ENCODE measurements at regions not wholly inside any gene's neighbourhood (a gene's known extent, or its start where the extent isn't known, plus 50 kb on each side); places are given as distances from the start of the nearest gene placed in this dataset.

DNA sequence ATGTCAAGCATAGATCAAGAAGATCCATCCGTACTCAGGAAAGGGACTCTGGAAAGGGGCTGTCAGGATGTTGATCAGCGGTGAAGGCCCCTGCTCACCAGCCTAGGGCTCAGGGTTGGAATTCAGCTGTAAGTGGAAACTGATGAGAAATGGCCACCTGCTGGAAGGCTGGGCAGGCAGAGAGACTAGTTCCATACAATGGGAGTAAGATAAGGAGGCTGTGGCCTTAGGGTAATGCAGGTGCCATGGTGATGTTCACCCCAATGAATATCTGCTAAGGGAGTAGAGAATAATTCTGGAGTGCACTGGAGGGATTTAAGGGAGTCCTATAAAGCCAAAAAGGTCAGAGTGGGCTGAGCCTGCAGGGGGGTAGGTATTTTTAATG lies 256.6 kb downstream of the CYRIA start:
- TF ChIP-seq, protein P1, sequence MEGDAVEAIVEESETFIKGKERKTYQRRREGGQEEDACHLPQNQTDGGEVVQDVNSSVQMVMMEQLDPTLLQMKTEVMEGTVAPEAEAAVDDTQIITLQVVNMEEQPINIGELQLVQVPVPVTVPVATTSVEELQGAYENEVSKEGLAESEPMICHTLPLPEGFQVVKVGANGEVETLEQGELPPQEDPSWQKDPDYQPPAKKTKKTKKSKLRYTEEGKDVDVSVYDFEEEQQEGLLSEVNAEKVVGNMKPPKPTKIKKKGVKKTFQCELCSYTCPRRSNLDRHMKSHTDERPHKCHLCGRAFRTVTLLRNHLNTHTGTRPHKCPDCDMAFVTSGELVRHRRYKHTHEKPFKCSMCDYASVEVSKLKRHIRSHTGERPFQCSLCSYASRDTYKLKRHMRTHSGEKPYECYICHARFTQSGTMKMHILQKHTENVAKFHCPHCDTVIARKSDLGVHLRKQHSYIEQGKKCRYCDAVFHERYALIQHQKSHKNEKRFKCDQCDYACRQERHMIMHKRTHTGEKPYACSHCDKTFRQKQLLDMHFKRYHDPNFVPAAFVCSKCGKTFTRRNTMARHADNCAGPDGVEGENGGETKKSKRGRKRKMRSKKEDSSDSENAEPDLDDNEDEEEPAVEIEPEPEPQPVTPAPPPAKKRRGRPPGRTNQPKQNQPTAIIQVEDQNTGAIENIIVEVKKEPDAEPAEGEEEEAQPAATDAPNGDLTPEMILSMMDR (IDR thresholded peaks at IDR 0.05) = no peak
- no peak for TF ChIP-seq EZH2 (IDR thresholded peaks at IDR 0.05; ENCODE audit: borderline replicate concordance, insufficient read depth, low read depth, low read length, poor library complexity, severe bottlenecking)

All from B cell (primary cell).